ENCODE measurements at regions not wholly inside any gene's neighbourhood (a gene's known extent, or its start where the extent isn't known, plus 50 kb on each side); places are given as distances from the start of the nearest gene placed in this dataset.

DNA sequence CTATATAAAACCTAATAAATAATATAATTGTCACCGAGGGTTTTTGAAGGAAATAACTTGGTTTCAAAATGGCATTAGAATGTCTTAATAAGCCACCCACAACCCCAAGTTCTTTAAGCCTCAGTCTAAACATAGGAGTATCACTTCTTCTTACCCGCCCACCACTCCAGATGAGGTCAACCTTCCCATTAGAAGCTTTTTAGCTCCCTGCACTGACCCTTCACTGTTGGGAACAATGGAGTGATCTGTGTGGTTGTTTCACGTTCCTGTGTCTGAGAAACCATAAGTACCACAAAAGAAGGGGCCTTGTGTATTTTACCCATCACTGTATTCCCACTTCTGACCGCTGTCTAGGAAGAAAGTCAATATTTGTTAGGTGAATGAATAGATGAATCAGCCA lies 326.3 kb upstream of the ZNF521 start:
- H3K27ac Mint-ChIP-seq = no peak overlapping the region
- intact Hi-C loops (cut with micrococcal nuclease) = no loop called here
- no peaks in the 10 kb centered on the region for H3K36me3 Mint-ChIP-seq
- H3K27ac ChIP-seq (ENCODE audit: low read length) = no peak overlapping the region
- H3K36me3 ChIP-seq (ENCODE audit: control insufficient read depth, insufficient read depth, low read length) = no peaks in the 10 kb centered on the region
- H3K27me3 ChIP-seq (ENCODE audit: control insufficient read depth, insufficient read depth, low read length) = no peaks in the 10 kb centered on the region
- 90% methylated on average over 2 of the region's 4 CpGs for WGBS (ENCODE audit: insufficient coverage)
- no peaks in the 10 kb centered on the region for H3K9me3 ChIP-seq (ENCODE audit: control insufficient read depth, insufficient read depth, low read length)
- DNase-seq (no peak), ATAC-seq (no peak)
- H3K4me3 ChIP-seq (ENCODE audit: low read length) = no peak overlapping the region
- no peaks in the 10 kb centered on the region for H3K4me1 ChIP-seq (ENCODE audit: control insufficient read depth, insufficient read depth, low read length)
- TF ChIP-seq, protein P1, sequence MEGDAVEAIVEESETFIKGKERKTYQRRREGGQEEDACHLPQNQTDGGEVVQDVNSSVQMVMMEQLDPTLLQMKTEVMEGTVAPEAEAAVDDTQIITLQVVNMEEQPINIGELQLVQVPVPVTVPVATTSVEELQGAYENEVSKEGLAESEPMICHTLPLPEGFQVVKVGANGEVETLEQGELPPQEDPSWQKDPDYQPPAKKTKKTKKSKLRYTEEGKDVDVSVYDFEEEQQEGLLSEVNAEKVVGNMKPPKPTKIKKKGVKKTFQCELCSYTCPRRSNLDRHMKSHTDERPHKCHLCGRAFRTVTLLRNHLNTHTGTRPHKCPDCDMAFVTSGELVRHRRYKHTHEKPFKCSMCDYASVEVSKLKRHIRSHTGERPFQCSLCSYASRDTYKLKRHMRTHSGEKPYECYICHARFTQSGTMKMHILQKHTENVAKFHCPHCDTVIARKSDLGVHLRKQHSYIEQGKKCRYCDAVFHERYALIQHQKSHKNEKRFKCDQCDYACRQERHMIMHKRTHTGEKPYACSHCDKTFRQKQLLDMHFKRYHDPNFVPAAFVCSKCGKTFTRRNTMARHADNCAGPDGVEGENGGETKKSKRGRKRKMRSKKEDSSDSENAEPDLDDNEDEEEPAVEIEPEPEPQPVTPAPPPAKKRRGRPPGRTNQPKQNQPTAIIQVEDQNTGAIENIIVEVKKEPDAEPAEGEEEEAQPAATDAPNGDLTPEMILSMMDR (IDR thresholded peaks at IDR 0.05) = no peak
- no peak overlapping the region for H3K4me3 Mint-ChIP-seq
- H3K4me1 Mint-ChIP-seq = no peaks in the 10 kb centered on the region
- H3K27me3 Mint-ChIP-seq (ENCODE audit: low read depth in 2 of 2) = no peaks in the 10 kb centered on the region
- H3K9me3 Mint-ChIP-seq = peaks cover 0 to 3% of the 10 kb centered on the region in 2 donors

DNA sequence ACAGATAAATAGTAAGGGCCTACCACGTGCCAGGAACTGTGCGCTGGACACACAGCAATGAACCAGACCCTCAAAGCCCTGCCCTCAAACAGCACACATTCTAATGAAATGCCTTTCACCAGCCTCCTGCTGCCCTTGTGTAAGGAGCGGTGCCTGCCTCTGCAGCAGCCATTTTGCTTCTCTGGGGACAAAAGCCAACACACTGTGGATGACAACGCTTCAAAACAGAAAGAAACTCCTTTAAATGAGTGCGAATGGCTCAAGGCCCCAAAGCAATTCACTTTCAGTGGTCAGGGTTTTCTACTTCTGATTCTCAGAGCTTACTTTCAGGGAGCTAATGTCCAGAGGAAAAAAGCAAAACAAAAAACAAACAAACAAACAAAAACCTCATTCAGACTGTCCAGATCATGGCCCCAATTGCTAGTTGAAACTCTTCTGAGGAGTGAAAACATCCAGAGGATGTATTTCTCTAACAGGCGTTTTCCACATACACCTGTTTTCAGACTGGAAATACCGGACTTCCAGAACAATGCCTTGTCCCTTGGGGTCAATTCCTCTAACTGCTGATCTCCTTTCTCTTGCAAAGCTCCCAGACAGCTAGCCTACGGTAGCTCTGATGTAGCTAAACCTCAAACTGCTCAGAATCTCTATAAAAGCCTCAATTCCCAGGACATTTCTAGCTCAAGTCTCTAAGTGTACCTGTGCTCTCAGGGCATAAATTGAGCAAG lies 323.3 kb upstream of the ZNF521 start:
- ATAC-seq (no peak), DNase-seq (no peak)
- Mint-ChIP-seq H3K27ac (no peak overlapping the region), H3K9me3 (peaks cover 0 to 3% of the 10 kb centered on the region in 2 donors), H3K4me3 (no peak overlapping the region), H3K36me3 (no peaks in the 10 kb centered on the region), H3K27me3 (ENCODE audit: low read depth in 2 of 2) (no peaks in the 10 kb centered on the region), H3K4me1 (no peaks in the 10 kb centered on the region)
- no peaks in the 10 kb centered on the region for H3K4me1 ChIP-seq (ENCODE audit: control insufficient read depth, insufficient read depth, low read length)
- H3K9me3 ChIP-seq (ENCODE audit: control insufficient read depth, insufficient read depth, low read length) = no peaks in the 10 kb centered on the region
- H3K4me3 ChIP-seq (ENCODE audit: low read length) = no peak overlapping the region
- 88% methylated on average over 8 of the region's 8 CpGs for WGBS (ENCODE audit: insufficient coverage)
- H3K27me3 ChIP-seq (ENCODE audit: control insufficient read depth, insufficient read depth, low read length) = no peaks in the 10 kb centered on the region
- TF ChIP-seq, protein P1 (IDR thresholded peaks at IDR 0.05) = no peak
- H3K27ac ChIP-seq (ENCODE audit: low read length) = no peak overlapping the region
- intact Hi-C loops (cut with micrococcal nuclease) = no loop called here
- no peaks in the 10 kb centered on the region for H3K36me3 ChIP-seq (ENCODE audit: control insufficient read depth, insufficient read depth, low read length)

DNA sequence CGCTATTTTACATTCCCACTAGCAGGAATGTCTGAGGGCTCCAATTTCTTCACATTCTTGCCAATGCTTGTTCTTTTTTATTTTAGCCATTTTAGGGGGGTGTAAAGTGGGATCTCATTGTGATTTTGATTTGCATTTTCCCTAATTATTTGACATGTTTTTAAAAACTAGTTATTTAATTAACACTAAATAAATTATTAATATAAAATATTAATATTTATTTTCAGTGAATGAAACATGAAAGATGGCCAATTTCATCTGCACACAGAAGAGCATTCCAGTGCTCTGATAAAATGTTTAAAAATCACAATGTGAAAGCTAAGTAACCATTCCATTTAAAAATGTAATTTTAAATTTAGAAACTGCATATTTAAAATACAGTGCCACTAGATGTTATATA lies 322.2 kb upstream of the ZNF521 start:
- TF ChIP-seq, protein P1 (IDR thresholded peaks at IDR 0.05) = no peak
- Histone ChIP-seq H3K27me3 (ENCODE audit: control insufficient read depth, insufficient read depth, low read length) (no peaks in the 10 kb centered on the region), H3K9me3 (ENCODE audit: control insufficient read depth, insufficient read depth, low read length) (no peaks in the 10 kb centered on the region), H3K4me1 (ENCODE audit: control insufficient read depth, insufficient read depth, low read length) (no peaks in the 10 kb centered on the region), H3K27ac (ENCODE audit: low read length) (no peak overlapping the region), H3K4me3 (ENCODE audit: low read length) (no peak overlapping the region), H3K36me3 (ENCODE audit: control insufficient read depth, insufficient read depth, low read length) (no peaks in the 10 kb centered on the region)
- Mint-ChIP-seq H3K4me1 (no peaks in the 10 kb centered on the region), H3K4me3 (no peak overlapping the region), H3K27me3 (ENCODE audit: low read depth in 2 of 2) (no peaks in the 10 kb centered on the region), H3K27ac (no peak overlapping the region), H3K36me3 (no peaks in the 10 kb centered on the region), H3K9me3 (peaks cover 2 to 3% of the 10 kb centered on the region in 2 donors)
- no peak for DNase-seq
- ATAC-seq = no peak
- no CpG with 5 or more reads among the region's 1 CpG for WGBS (ENCODE audit: insufficient coverage)
- intact Hi-C loops (cut with micrococcal nuclease) = no loop called here

DNA sequence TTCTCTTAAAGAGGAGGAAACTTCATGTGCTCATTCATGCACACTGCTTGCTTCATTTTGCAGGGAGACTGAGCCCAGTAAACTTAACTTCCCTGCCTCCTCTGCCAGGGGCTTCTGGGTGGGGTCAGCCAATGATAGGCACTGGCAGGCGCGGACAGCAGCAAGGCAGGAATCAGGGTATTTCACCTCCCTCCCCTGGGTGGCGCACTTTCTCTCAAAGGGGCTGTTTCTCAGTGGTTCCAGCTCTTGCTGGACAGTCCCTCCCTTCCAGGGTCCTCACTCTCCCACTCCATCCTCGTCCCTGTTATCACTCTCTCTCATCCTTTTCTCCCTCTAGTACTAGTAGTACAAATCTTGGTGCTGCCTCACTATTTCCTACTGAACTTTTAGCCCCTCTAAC lies 320.5 kb upstream of the ZNF521 start:
- no peaks in the 10 kb centered on the region for H3K27me3 Mint-ChIP-seq (ENCODE audit: low read depth in 2 of 2)
- peaks cover 2 to 3% of the 10 kb centered on the region in 2 donors for H3K9me3 Mint-ChIP-seq
- TF ChIP-seq, protein P1 (IDR thresholded peaks at IDR 0.05) = no peak
- Histone ChIP-seq H3K27me3 (ENCODE audit: control insufficient read depth, insufficient read depth, low read length) (no peaks in the 10 kb centered on the region), H3K36me3 (ENCODE audit: control insufficient read depth, insufficient read depth, low read length) (no peaks in the 10 kb centered on the region), H3K9me3 (ENCODE audit: control insufficient read depth, insufficient read depth, low read length) (no peaks in the 10 kb centered on the region), H3K4me3 (ENCODE audit: low read length) (no peak overlapping the region), H3K27ac (ENCODE audit: low read length) (no peak overlapping the region), H3K4me1 (ENCODE audit: control insufficient read depth, insufficient read depth, low read length) (no peaks in the 10 kb centered on the region)
- H3K36me3 Mint-ChIP-seq = no peaks in the 10 kb centered on the region
- intact Hi-C loops (cut with micrococcal nuclease) = no loop called here
- WGBS (ENCODE audit: insufficient coverage) = 84% methylated on average over 4 of the region's 4 CpGs
- no peak overlapping the region for H3K27ac Mint-ChIP-seq
- H3K4me1 Mint-ChIP-seq = no peaks in the 10 kb centered on the region
- no peak overlapping the region for H3K4me3 Mint-ChIP-seq
- no peak for DNase-seq
- ATAC-seq = no peak

All from natural killer cell (primary cell).